ENCODE measurements at regions not wholly inside any gene's neighbourhood (a gene's known extent, or its start where the extent isn't known, plus 50 kb on each side); places are given as distances from the start of the nearest gene placed in this dataset.

DNA sequence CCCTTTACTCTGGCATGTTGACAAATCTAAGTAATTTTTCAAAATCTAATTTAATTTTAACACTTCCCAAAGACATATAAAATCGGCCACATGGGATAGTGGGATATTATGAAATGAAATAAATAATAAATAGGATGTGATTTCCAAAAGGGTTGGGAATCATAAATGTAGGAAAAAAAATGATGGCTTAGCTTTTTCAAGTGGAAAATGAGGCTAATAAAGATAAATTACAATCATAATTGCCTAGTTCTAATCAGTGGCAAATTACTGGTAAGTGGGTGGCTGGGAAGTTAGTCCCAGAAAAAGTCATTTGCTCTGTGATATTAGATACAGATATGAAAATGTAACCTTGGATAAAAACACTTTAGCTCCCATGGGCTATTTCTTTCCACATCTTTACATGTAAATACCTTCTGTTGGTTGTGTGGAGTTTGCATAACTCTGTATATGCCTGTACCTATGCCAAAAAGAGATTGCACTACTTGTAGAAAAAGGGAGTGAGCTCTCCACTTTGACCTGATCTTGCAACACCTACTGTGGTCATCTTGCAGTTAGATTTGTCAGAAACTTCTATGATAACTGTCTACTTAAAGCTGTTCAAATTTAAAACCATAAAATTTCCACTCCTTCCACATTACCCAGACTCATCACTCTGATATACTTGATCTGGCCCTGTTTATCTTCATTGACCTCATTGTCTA, 284.6 kb upstream of the KAZN start:
- Mint-ChIP-seq H3K4me3 (no peak overlapping the region), H3K36me3 (no peaks in the 10 kb centered on the region), H3K27ac (no peak overlapping the region), H3K4me1 (no peaks in the 10 kb centered on the region), H3K27me3 (ENCODE audit: low read depth) (peaks cover 22% of the 10 kb centered on the region), H3K9me3 (peaks cover 16% of the 10 kb centered on the region)
- TF ChIP-seq, protein P1, sequence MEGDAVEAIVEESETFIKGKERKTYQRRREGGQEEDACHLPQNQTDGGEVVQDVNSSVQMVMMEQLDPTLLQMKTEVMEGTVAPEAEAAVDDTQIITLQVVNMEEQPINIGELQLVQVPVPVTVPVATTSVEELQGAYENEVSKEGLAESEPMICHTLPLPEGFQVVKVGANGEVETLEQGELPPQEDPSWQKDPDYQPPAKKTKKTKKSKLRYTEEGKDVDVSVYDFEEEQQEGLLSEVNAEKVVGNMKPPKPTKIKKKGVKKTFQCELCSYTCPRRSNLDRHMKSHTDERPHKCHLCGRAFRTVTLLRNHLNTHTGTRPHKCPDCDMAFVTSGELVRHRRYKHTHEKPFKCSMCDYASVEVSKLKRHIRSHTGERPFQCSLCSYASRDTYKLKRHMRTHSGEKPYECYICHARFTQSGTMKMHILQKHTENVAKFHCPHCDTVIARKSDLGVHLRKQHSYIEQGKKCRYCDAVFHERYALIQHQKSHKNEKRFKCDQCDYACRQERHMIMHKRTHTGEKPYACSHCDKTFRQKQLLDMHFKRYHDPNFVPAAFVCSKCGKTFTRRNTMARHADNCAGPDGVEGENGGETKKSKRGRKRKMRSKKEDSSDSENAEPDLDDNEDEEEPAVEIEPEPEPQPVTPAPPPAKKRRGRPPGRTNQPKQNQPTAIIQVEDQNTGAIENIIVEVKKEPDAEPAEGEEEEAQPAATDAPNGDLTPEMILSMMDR (IDR thresholded peaks at IDR 0.05; ENCODE audit: unreplicated experiment), result no peak
- DNase-seq (ENCODE audit: low spot score in 2 of 2, unreplicated experiment in 2 of 2), result no peak

GRCh38 chr1:14318830-14319229, 279.7 kb upstream of the KAZN start:
- no peaks in the 10 kb centered on the region for H3K4me1 Mint-ChIP-seq
- H3K27me3 Mint-ChIP-seq (ENCODE audit: low read depth), result peaks cover 59% of the 10 kb centered on the region
- no peak overlapping the region for H3K27ac Mint-ChIP-seq

DNA sequence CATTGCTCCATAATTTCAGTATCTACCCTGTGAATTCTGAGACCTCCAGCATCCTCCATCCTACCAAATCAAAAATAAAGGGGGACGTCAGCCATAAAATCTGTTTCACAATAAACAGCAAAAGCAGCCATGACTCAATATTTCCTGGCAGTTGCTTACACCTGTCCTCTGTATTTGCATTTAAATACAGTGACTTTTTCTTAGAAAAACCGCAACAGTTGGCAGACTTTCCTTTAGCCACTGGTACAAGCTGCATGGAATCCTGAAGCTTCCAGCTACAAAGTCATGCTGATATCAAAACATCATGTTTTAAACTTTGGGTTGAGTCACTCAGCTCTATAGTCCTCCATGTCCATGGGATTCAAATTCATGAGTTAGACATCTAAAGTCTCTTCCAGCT, 278.0 kb upstream of the KAZN start:
- Mint-ChIP-seq H3K4me3 (no peak overlapping the region), H3K9me3 (peaks cover 14% of the 10 kb centered on the region), H3K4me1 (no peaks in the 10 kb centered on the region), H3K36me3 (no peaks in the 10 kb centered on the region), H3K27me3 (ENCODE audit: low read depth) (peaks cover 66% of the 10 kb centered on the region), H3K27ac (no peak overlapping the region)
- TF ChIP-seq, protein P1 (IDR thresholded peaks at IDR 0.05; ENCODE audit: unreplicated experiment), result no peak
- DNase-seq (ENCODE audit: low spot score in 2 of 2, unreplicated experiment in 2 of 2), result no peak

More at GRCh38 chr1:14318830-14319229, 279.7 kb upstream of the KAZN start:
- no peak for DNase-seq (ENCODE audit: low spot score in 2 of 2, unreplicated experiment in 2 of 2)
- no peaks in the 10 kb centered on the region for H3K36me3 Mint-ChIP-seq
- TF ChIP-seq, protein P1 (IDR thresholded peaks at IDR 0.05; ENCODE audit: unreplicated experiment), result no peak
- peaks cover 14% of the 10 kb centered on the region for H3K9me3 Mint-ChIP-seq
- H3K4me3 Mint-ChIP-seq, result no peak overlapping the region

GRCh38 chr1:14320986-14321385, 277.5 kb upstream of the KAZN start:
- DNase-seq (ENCODE audit: low spot score in 2 of 2, unreplicated experiment in 2 of 2), result no peak
- no peak overlapping the region for H3K4me3 Mint-ChIP-seq
- H3K36me3 Mint-ChIP-seq, result no peaks in the 10 kb centered on the region
- no peaks in the 10 kb centered on the region for H3K4me1 Mint-ChIP-seq
- peaks cover 14% of the 10 kb centered on the region for H3K9me3 Mint-ChIP-seq
- H3K27me3 Mint-ChIP-seq (ENCODE audit: low read depth), result peaks cover 64% of the 10 kb centered on the region
- TF ChIP-seq, protein P1 (IDR thresholded peaks at IDR 0.05; ENCODE audit: unreplicated experiment), result no peak
- no peak overlapping the region for H3K27ac Mint-ChIP-seq

DNA sequence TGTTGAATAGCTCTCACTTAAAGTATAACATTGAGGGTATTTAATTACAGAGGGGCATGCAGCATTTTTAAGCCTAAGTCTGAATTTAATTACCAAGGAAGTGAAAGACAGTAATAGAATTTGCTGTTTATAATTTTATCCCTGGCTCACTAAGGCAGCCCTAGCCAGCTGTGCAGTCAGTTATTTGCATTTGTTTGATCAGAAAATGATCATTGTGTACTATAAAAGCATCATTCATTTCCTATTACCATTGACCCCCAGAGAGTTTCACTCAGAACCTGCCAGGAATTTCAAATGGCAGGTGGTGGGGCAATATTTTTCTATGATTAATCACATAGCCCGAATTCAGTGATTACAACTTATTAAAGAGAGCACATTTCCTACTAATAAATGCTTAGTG, 277.1 kb upstream of the KAZN start:
- no peak for DNase-seq (ENCODE audit: low spot score in 2 of 2, unreplicated experiment in 2 of 2)
- no peaks in the 10 kb centered on the region for H3K4me1 Mint-ChIP-seq
- peaks cover 14% of the 10 kb centered on the region for H3K9me3 Mint-ChIP-seq
- peaks cover 69% of the 10 kb centered on the region for H3K27me3 Mint-ChIP-seq (ENCODE audit: low read depth)
- H3K4me3 Mint-ChIP-seq, result no peak overlapping the region
- TF ChIP-seq, protein P1 (IDR thresholded peaks at IDR 0.05; ENCODE audit: unreplicated experiment), result no peak
- H3K27ac Mint-ChIP-seq, result no peak overlapping the region
- H3K36me3 Mint-ChIP-seq, result no peaks in the 10 kb centered on the region

Measured in mesothelial cell of epicardium (in vitro differentiated cells).